Panc1 (cell line): ENCODE measurements at regions not wholly inside any gene's neighbourhood (a gene's known extent, or its start where the extent isn't known, plus 50 kb on each side); places are given as distances from the start of the nearest gene placed in this dataset.

ENCODE experiments used
- ATAC-seq: fragments of 200-7000 bp; cut with Tn5 transposase; 2 replicates; pipeline ENCODE4 v1.9.1; 2020; ENCODE audit warnings: mild to moderate bottlenecking, moderate library complexity
- BruUV-seq: library from RNA; stranded (reverse); fragments of 400-500 nt; replicated peaks from 2 replicates; lab custom pipeline; 2021; lab: Mats Ljungman, UMichigan
- CTCF ChIA-PET: fragments of 300-600 bp; sonication (Branson Sonifier 250); formaldehyde crosslinking; loops from one replicate; lab custom pipeline; 2022; ENCODE audit warnings: antibody characterized with exemption; lab: Charles Lee
- POLR2A ChIA-PET: fragments of 300-600 bp; sonication (Branson Sonifier 250); formaldehyde crosslinking; loops from one replicate; lab custom pipeline; 2022; ENCODE audit warnings: antibody characterized with exemption; lab: Charles Lee
- DNase-seq: peaks from one replicate; pipeline ENCODE4 v3.0.0-alpha.2; 2010; ENCODE audit warnings: low read depth, low spot score
- H3K27ac ChIP-seq: 2 replicates; pipeline ENCODE4 v1.5.1; 2011; ENCODE audit warnings: mild to moderate bottlenecking, low read length, inconsistent platforms
- H3K27me3 ChIP-seq: fragments of 200-500 bp; sonication (Bioruptor generic); 2 replicates; pipeline ENCODE4 v1.6.0; 2014; ENCODE audit warnings: low read length, inconsistent platforms; ENCODE audit not compliant: control insufficient read depth, insufficient read depth
- H3K36me3 ChIP-seq: fragments of 200-500 bp; sonication (Bioruptor generic); 2 replicates; pipeline ENCODE4 v1.5.1; 2014; ENCODE audit warnings: inconsistent platforms, mild to moderate bottlenecking, low read length, moderate library complexity; ENCODE audit not compliant: control insufficient read depth, insufficient read depth
- H3K4me1 ChIP-seq: 2 replicates; pipeline ENCODE4 v1.5.1; 2011; ENCODE audit warnings: inconsistent platforms, mild to moderate bottlenecking, low read length, moderate library complexity; ENCODE audit not compliant: control insufficient read depth, insufficient read depth
- H3K4me3 ChIP-seq, 2 experiments: 2 replicates each; pipeline ENCODE4 v1.5.1; 2011 to 2012; ENCODE audit warnings: low read depth in 2 of 2, low read length in 2 of 2, mild to moderate bottlenecking in 2 of 2, inconsistent platforms in 1 of 2, moderate library complexity in 1 of 2
- H3K9me3 ChIP-seq: fragments of 200-500 bp; sonication (Bioruptor generic); 2 replicates; pipeline ENCODE4 v1.5.1; 2014; ENCODE audit warnings: low read depth, mild to moderate bottlenecking, inconsistent platforms, low read length, moderate library complexity; ENCODE audit not compliant: control insufficient read depth, insufficient read depth
- POLR2AphosphoS5 ChIP-seq: IDR thresholded peaks from 2 replicates; pipeline ENCODE4 v1.6.1; 2012; ENCODE audit warnings: mild to moderate bottlenecking, low read depth, low read length, moderate library complexity
- SIN3A ChIP-seq: IDR thresholded peaks from 2 replicates; pipeline ENCODE4 v1.6.1; 2012; ENCODE audit warnings: low read depth, mild to moderate bottlenecking, low read length, moderate library complexity, borderline replicate concordance; ENCODE audit not compliant: insufficient read depth
- TCF7L2 ChIP-seq: IDR thresholded peaks from 2 replicates; pipeline ENCODE4 v1.6.1; 2011; ENCODE audit warnings: mild to moderate bottlenecking, low read depth, low read length, inconsistent platforms
- in situ Hi-C: cut with HindIII; loops from 2 replicates; pipeline ENCODE4 v1.10.0; 2016; ENCODE audit warnings: low sequenced_read_pairs, low pct_unique_long_range_greater_than_20kb
- intact Hi-C: fragments of 100-400 bp; cut with micrococcal nuclease; formaldehyde crosslinking; loops from one replicate; pipeline ENCODE4 v1.10.0; 2022; ENCODE audit not compliant: unreplicated experiment
- TF ChIP-seq, protein P1 (sequence below): fragments of 450-650 bp; IDR thresholded peaks from 2 replicates; pipeline ENCODE4 v1.5.1; 2017; ENCODE audit warnings: mild to moderate bottlenecking
- TF ChIP-seq, protein P2 (sequence below), 2 experiments: IDR thresholded peaks; 2 replicates each; pipeline ENCODE4 v1.6.1; 2011 to 2012; ENCODE audit warnings: low read depth in 2 of 2, control low read depth in 1 of 2, low read length in 1 of 2, mild to moderate bottlenecking in 1 of 2, moderate library complexity in 1 of 2; ENCODE audit not compliant: insufficient read depth in 1 of 2

DNA sequence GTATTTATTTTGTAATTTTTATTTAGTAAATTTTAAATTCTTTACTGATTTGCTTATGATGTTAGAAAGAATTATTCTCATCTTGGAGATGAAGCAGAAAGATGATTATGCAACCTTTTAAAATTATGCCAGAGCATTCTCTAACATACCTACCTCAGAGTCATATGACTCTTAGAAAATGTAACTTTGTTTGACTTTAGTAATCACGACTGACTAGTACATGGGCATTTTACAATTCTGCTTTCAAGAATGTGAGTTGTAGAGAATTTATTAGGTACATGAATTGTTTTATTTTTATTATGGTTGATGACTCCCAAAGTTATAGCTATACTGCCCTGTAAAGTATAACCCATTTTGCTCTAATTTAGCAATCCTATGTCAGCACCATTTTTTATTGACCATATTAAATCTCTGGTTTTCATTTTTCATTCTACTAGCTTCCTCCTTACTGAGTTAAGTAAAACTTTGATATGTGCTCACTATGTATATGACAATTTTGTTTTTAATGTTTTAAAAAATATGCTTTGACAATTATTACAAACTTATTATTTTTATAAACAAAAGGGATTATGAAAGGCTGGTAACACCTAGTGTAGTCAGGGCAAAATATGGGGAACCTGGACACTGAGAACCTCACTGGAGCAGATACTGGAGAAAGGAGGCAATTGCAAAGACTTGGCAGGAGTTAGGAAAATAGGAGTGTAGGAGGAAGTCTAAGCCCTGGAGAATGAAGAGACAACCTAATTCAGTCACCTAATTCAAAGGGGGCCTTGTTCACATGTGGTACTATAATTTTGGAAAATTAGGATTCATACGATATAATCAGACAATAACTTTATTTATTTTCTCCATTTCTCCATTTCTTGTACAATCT lies 249.7 kb upstream of the DAB2 start:
- Histone ChIP-seq H3K9me3 (no peaks in the 10 kb centered on the region), H3K4me3 (no peak overlapping the region), H3K4me1 (no peaks in the 10 kb centered on the region), H3K27me3 (no peaks in the 10 kb centered on the region), H3K36me3 (no peaks in the 10 kb centered on the region), H3K27ac (no peak overlapping the region)
- TF ChIP-seq SIN3A: no peak
- TF ChIP-seq, protein P1, sequence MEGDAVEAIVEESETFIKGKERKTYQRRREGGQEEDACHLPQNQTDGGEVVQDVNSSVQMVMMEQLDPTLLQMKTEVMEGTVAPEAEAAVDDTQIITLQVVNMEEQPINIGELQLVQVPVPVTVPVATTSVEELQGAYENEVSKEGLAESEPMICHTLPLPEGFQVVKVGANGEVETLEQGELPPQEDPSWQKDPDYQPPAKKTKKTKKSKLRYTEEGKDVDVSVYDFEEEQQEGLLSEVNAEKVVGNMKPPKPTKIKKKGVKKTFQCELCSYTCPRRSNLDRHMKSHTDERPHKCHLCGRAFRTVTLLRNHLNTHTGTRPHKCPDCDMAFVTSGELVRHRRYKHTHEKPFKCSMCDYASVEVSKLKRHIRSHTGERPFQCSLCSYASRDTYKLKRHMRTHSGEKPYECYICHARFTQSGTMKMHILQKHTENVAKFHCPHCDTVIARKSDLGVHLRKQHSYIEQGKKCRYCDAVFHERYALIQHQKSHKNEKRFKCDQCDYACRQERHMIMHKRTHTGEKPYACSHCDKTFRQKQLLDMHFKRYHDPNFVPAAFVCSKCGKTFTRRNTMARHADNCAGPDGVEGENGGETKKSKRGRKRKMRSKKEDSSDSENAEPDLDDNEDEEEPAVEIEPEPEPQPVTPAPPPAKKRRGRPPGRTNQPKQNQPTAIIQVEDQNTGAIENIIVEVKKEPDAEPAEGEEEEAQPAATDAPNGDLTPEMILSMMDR: no peak
- no peak for TF ChIP-seq TCF7L2
- TF ChIP-seq POLR2AphosphoS5: no peak
- TF ChIP-seq, protein P2, sequence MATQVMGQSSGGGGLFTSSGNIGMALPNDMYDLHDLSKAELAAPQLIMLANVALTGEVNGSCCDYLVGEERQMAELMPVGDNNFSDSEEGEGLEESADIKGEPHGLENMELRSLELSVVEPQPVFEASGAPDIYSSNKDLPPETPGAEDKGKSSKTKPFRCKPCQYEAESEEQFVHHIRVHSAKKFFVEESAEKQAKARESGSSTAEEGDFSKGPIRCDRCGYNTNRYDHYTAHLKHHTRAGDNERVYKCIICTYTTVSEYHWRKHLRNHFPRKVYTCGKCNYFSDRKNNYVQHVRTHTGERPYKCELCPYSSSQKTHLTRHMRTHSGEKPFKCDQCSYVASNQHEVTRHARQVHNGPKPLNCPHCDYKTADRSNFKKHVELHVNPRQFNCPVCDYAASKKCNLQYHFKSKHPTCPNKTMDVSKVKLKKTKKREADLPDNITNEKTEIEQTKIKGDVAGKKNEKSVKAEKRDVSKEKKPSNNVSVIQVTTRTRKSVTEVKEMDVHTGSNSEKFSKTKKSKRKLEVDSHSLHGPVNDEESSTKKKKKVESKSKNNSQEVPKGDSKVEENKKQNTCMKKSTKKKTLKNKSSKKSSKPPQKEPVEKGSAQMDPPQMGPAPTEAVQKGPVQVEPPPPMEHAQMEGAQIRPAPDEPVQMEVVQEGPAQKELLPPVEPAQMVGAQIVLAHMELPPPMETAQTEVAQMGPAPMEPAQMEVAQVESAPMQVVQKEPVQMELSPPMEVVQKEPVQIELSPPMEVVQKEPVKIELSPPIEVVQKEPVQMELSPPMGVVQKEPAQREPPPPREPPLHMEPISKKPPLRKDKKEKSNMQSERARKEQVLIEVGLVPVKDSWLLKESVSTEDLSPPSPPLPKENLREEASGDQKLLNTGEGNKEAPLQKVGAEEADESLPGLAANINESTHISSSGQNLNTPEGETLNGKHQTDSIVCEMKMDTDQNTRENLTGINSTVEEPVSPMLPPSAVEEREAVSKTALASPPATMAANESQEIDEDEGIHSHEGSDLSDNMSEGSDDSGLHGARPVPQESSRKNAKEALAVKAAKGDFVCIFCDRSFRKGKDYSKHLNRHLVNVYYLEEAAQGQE (IDR thresholded peaks at IDR 0.05; ENCODE audit: insufficient read depth in 1 of 2, low read depth in 2 of 2, low read length in 1 of 2): no peak
- intact Hi-C loops: no loop called here
- ATAC-seq (no peak), DNase-seq (no peak)
- BruUV-seq: no TSS peak
- ChIA-PET POLR2A (no interaction called here), CTCF (no interaction called here)
- in situ Hi-C loops: no loop called here

DNA sequence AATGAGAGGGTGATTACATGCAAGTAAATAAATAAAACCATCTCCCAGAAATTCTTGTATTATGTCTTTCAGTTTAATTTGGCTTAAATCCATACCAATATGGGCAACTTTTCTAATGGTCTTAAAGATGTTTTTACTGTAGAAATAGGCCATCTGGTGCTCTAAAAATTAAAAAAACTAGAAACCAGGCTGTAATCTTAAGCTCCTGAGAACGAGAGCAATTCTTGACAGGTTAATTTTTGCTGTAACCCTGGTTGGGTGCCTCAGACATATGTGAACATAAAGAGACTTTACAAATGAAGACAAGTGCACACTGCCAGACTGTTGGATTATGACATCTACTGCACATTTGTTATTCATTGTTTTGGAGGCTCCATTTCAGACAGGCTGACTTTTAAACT lies 246.8 kb upstream of the DAB2 start:
- Histone ChIP-seq H3K9me3 (no peaks in the 10 kb centered on the region), H3K27ac (no peak overlapping the region), H3K4me3 (no peak overlapping the region), H3K27me3 (no peaks in the 10 kb centered on the region), H3K4me1 (no peaks in the 10 kb centered on the region), H3K36me3 (no peaks in the 10 kb centered on the region)
- DNase-seq (no peak), ATAC-seq (no peak)
- ChIA-PET POLR2A (no interaction called here), CTCF (no interaction called here)
- TF ChIP-seq, protein P1: no peak
- TF ChIP-seq POLR2AphosphoS5: no peak
- TF ChIP-seq TCF7L2: no peak
- TF ChIP-seq SIN3A: no peak
- TF ChIP-seq, protein P2 (IDR thresholded peaks at IDR 0.05; ENCODE audit: insufficient read depth in 1 of 2, low read depth in 2 of 2, low read length in 1 of 2): no peak
- intact Hi-C loops (no loop called here), in situ Hi-C loops (no loop called here)
- BruUV-seq: no TSS peak
